NCI-H524 treated with DMSO at 0.1 percent for 48 hours (cell line): ENCODE measurements at regions not wholly inside any gene's neighbourhood (a gene's known extent, or its start where the extent isn't known, plus 50 kb on each side); places are given as distances from the start of the nearest gene placed in this dataset.

Experiments used
- DNase-seq: peaks from one replicate; lab custom pipeline; 2025; lab: John Stamatoyannopoulos, UW

- no peak for DNase-seq
Measured at GRCh38 chr4:141783770-141784169, 147.4 kb downstream of the IL15 start.

GRCh38 chr4:141786946-141787345 is 150.6 kb downstream of the IL15 start:
- no peak for DNase-seq

GRCh38 chr4:141788169-141788915 is 152.0 kb downstream of the IL15 start:
- no peak for DNase-seq

- no peak for DNase-seq
Measured at GRCh38 chr4:141789716-141790115, 153.3 kb downstream of the IL15 start.

GRCh38 chr4:141792164-141792563 is 155.8 kb downstream of the IL15 start:
- DNase-seq: no peak

- DNase-seq: no peak
Measured at GRCh38 chr4:141797966-141798365, 161.6 kb downstream of the IL15 start.

GRCh38 chr4:141801558-141801957 is 165.2 kb downstream of the IL15 start:
- no peak for DNase-seq

GRCh38 chr4:141802333-141802732 is 165.9 kb downstream of the IL15 start:
- no peak for DNase-seq

- DNase-seq: no peak
Measured at GRCh38 chr4:141804836-141805235, 168.5 kb downstream of the IL15 start.

- no peak for DNase-seq
Measured at GRCh38 chr4:141807103-141807891, 170.9 kb downstream of the IL15 start.

GRCh38 chr4:141810038-141810711 is 173.8 kb downstream of the IL15 start:
- DNase-seq: peak; percentile 3

GRCh38 chr4:141810712-141811375 is 174.5 kb downstream of the IL15 start:
- peak; percentile 16 for DNase-seq

- no peak for DNase-seq
Measured at GRCh38 chr4:141812158-141812557, 175.8 kb downstream of the IL15 start.

- DNase-seq: no peak
Measured at GRCh38 chr4:141814499-141814898, 178.1 kb downstream of the IL15 start.

GRCh38 chr4:141815646-141816045 is 179.3 kb downstream of the IL15 start:
- no peak for DNase-seq

GRCh38 chr4:141826260-141826659 is 189.9 kb downstream of the IL15 start:
- DNase-seq: no peak

- no peak for DNase-seq
Measured at GRCh38 chr4:141833209-141833608, 196.8 kb downstream of the IL15 start.

- DNase-seq: no peak
Measured at GRCh38 chr4:141840299-141840986, 204.1 kb downstream of the IL15 start.

GRCh38 chr4:141843136-141843535 is 206.8 kb downstream of the IL15 start:
- no peak for DNase-seq

- no peak for DNase-seq
Measured at GRCh38 chr4:141845901-141846300, 209.5 kb downstream of the IL15 start.

GRCh38 chr4:141849367-141849766 is 213.0 kb downstream of the IL15 start:
- no peak for DNase-seq

- DNase-seq: no peak
Measured at GRCh38 chr4:141849778-141850177, 213.4 kb downstream of the IL15 start.
